GM03348 (cell line): ENCODE measurements at regions not wholly inside any gene's neighbourhood (a gene's known extent, or its start where the extent isn't known, plus 50 kb on each side); places are given as distances from the start of the nearest gene placed in this dataset.

Source experiments
- DNase-seq: peaks from one replicate; pipeline ENCODE4 v3.0.0; 2012; ENCODE audit warnings: low spot score

DNA sequence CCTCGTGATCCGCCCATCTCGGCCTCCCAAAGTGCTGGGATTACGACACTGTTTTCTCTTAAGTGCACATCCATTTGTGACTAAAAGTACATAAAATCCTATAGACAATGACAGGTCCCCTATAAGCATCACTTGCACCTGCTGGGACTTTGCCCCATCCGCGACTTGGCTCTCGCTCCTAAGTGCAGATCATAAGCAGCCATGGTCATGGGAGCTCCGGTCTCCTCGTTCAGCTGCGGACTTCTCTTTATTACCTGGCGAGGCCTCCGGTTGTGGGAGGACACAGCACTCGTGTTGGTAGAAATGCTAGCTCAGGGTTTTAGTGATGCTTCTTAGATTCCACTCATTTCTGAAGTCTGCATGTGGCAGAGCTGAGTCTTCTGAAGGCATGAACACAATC, 92.7 kb upstream of the ST6GAL2 start:
- no peak for DNase-seq

DNA sequence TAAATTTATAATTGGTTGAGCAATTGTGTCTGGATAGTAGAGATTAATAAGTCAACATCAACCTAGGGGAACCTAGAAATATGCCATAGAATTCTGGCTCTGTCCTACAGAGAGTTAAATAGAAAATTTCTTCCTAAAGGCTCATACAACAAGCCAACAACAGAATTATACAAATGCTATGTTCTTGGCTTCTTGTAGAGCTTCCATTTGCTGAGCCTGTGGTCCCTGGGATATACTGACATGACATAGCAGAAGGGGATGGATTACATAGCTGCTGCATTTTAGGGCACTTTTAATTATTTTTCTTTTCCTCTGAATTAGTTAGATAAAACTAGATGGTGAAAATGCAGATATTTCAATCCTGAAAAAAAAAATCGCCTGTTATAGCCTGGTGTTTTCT, 95.5 kb upstream of the ST6GAL2 start:
- no peak for DNase-seq

DNA sequence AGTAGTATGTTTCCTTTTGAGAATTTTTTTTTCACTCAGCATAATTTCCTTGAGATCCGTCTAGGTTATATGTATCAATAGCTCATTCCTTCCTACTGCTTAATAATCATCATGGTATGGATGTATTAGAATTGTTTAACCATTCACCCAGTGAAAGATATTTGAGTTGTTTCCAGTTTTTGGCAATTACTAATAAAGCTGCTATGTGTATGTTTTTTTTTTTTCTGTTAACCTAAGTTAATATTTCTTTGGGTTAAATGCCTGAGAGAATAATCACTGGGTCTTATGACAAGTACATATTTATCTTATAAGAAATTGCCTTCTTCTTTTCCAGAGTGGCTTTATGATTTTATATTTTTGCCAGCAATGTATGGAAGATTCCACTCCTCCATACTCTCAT, 96.4 kb upstream of the ST6GAL2 start:
- DNase-seq: no peak

DNA sequence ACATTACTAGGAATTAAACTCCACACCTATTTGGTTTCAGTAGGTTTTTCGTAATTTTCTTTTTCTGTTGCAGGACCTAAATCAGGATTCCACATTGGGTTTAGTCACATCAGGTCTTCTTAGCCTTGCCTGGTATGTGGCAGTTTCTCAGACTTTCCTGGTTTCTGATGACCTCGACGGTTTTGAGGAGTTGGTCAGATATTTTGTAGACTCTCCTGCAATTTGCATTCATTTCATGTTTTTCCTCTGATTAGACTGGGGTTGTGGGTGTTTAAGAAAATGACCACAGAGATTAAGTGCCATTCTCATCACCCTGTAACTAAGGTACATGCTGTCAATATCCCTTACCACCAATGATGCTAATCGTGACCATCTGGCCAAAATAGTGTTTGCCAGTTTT, 97.3 kb upstream of the ST6GAL2 start:
- no peak for DNase-seq

DNA sequence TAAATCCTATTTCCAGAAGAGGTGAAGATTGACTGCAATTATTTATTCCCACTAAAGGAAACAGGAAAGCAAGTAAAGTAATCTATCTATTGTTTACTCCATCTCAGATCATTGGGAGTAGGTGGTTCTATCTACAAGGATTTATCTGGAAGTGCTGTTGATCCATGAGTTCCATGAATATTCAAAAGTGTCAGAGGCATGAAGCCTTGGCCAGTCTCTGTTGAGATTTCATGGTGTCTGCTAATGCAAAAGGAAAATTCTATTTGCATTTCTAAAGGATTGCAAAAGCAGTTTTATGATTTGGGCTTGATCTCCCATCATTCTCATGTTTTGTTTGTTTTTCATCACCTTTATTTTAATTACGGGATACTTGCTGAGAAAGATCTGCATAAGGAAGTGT, 102.4 kb upstream of the ST6GAL2 start:
- DNase-seq: no peak

DNA sequence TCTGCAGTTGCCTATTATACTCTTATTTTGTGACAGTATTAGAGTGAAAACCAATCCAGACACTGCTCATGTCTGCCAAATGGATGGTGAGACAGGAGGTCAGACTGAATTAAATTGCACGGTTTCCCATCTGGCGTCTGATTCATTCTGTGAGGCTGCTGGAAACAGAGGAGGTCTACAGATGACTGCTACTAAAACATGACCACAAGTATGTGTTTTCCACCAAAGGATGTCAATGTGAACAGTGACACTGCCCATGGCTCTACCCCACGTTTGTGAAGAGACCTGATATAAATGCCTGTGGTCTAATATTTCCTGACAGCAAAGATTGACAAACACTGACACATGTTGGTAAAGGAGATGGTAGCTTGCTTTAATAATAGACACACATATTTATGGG, 104.3 kb upstream of the ST6GAL2 start:
- peak; percentile 76 for DNase-seq

DNA sequence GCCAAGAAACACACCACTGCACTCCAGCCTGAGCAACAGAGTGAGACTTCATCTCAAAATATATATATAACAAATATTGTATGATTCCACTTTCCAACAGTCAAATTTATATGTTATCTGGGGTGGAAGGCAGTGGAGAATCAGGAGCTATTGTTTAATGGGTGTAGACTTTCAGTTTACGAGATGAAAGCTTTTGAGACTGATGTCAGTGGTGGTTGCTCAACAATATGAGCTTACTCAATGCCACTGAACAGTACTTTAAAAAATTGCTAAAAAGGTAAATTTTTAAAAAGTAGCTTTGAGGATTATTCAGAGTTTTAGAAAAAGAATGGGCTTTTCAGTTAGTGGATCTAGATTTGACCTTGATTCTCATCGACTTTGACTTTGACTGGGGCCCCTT, 105.9 kb upstream of the ST6GAL2 start:
- no peak for DNase-seq

DNA sequence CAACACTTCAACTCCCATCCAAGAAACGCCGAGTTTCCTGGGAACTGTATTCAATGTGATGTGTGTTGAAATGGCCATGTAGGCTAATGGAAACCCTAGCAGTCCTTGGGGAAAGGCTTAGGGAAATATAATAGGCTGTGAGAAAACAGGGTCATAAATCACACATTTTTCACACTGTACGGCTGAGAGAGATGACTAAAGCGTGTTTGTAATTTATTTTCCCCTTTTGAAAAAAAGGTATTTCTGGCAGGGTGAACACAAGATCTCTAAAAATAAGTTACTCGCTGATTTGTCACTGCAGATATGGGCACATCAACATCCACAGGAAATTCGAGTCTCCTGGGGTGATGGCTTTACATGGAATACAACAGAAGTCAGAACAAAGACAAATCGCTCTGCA, 109.6 kb upstream of the ST6GAL2 start:
- peak; percentile 10 for DNase-seq

DNA sequence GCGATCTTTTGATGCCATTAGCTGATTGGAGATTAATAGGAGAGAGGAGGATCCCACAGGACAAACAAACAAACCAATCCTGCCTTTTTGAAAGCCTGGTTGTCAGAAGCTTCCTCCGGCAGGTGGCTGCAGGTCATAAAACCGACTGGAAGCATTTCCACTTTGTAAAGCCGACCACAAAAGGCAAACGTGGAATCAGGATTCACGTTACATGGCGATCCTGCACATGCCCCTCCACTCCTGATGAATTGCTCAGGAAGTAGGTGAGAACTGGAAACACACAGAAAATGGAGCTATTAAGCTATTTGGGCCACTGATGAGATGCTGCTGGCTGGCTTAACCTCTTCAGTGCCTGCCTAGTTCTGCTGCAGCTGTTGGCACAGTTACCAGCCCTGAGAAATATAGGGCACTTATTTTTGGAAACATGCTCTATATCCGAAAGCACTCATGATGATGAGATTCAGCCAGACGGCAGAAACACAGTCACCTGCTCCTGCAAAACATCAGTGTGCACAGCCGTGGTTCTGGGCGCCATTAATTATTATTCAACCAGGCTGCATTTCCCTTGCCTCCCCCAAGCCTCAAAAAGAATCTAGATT, 110.3 kb upstream of the ST6GAL2 start:
- DNase-seq: no peak

DNA sequence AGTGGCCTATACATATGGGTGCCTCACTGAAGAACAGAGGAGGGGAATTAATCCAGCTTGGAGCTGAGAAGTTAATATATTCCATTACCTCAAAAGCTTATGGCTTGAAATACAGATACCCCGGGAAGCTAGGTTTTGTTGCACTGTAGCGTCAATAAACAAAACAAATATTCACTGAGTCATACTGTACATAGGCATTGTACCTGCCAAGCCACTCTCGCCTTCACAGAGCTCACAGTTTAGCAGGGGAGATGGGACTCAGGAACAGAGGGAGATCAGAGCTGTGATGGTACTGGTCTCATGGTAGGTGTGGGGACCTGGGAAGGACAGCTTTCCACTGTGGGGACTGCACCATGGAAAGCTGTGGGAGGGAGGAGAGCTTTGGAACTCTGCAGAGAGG, 111.2 kb upstream of the ST6GAL2 start:
- DNase-seq: no peak

DNA sequence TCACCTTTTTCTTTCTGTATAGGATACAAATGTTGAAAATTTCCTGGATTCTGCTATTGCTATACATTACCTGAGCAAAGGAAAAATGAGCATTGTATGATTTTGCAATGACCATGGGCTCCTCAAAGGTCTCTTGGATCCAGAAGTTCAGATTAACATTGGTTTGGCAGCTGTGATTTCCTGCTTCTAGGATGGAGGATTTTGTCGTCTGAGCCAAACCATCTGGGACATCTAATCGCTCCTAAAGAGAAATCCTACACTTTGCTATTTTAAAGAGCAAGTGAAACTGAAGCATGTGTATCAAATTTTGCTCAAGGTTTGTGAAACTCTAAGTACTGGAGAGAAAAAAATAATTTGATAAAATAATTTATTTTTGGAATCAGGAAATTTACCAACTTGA, 115.1 kb upstream of the ST6GAL2 start:
- no peak for DNase-seq

DNA sequence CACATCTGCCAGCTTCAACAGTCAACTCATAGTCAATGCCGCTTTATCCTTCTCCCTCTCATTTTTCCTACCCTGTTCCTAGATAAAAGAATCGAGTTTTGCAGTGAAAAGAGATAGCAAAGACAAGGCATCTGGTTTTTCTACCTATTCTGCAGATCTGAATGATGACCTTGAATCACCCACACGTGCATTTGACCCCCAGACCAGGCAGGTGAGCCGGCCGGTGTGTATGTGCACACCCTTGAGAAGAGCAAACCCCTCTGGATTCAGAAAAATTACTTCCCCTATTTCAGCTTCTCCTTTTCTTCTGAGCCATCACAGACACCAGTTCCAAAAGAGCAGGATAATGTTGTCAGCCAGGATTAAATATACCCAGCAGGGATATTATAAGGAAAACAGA, 115.6 kb upstream of the ST6GAL2 start:
- no peak for DNase-seq

DNA sequence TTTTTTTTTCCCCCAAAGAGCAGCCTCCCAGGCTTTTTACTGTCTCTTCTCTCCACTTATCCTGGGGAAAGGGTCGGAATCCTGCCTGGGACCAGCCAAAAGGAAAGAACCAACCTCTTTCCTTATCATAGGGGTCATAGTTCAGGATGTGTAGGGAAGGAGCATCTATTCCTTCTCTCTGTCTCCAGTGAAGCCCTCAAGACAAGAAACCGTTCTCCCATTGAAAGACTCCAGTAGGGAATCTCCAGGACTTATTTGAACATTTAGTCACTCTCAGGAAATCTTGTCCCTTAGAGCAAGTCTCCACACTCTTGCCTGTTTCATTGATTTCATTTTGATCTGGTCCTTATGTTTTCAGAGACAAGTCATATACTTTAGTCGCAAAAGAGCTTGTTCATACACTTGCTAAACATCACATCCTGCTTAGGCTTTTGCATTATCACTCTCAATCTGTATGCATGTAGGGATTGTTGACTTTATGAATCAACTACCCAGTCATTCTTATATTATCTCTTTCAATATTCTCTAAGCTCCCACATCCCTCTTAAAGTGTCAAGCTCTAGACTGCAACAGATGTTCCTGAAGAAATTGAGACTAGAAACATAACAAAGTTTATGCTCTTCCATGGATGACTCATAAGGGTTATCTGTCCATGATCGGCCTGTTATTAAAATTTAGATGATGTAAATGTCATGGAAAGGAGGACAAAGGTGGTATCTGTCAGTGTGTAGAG, 116.2 kb upstream of the ST6GAL2 start:
- peak; percentile 13 for DNase-seq

DNA sequence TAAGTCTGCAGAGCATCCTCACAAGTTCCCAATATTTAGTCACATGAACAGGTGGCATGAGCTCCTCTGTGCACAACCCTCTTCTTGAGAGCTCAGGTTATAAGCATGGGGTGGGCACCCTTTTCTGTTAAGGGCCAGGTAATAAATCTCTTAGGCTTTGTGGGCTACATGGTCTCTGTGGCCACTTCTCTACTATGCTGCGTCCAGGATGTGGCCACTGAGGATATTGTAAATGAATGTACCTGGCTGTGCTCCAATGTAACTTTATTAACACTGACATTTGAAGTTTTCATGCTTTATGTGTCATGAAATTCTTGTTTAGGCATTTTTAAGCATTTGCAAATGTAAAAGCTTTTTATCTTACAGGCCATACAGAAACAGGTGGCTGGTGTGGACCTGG, 116.8 kb upstream of the ST6GAL2 start:
- DNase-seq: no peak

DNA sequence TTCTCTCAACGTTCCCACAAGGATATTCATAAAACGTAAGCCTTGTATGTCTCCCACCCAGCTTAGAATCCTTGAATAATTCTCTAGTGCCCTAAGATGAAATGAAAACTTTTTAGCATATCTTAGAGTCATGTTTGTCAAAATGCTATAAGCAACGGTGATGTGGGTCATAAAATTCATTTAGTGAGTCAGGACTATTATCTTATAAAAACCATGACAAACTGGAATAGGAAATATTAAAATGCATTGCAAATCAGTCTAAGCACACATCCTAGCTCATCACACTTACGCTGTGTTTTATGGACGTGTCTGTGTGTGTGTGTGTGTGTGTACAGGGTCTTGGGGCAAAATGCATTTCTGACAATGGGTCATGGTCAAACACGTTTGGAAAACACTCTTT, 119.9 kb upstream of the ST6GAL2 start:
- no peak for DNase-seq

DNA sequence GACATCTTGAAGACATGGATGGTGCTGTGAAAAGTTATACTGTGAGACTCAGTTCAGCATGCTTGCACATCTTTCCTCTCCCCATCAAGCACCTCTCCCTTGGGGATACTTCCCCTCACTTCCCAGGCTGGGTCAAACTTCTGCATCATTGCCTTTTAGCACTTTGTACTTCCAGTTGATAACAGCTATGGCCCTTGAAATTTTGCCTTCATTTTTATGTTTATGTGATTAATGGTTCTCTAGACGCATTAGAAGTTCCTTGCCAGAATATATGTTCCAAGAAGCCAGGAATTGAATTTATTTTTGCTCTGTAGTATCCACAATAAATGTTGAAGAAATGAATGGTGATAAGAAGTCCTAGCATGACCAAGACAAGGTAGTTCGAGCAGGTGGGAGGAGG, 120.9 kb upstream of the ST6GAL2 start:
- DNase-seq: no peak

DNA sequence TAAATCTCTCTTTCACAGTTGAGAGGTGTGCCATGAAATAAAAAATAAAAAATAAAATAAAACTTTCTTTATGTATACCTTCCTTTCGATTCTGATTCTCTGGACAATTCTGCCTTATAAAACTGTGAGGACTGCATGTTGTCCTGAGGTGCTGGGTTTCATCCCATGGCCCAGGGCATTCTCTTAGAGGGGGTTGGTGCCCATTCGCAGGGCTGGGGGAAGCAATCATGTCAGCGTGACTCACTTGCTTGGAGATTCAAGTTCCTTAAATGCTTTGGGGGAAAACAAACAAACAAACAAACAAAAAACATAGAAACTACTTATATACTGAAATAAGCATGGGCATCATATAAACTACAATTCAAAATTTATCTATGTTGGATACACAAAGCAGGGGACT, 122.0 kb upstream of the ST6GAL2 start:
- no peak for DNase-seq

DNA sequence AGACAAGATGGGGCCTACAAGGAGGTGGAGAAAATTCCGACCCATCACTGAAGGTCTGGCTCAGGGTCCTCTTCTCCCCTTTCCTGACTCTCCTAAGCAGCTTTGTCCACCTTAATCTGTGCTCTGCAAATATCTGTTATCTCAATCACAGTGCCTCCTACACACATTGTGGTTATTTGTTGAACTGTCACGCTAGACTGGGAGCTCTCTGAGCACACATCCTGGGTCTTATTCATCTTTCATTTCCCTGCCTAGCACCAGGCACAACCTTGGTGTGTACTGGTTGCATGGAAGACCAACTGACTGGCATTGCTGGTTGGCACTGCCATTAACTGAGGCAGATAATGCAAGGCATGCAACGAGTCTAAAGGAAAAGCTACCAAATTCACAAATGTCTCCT, 122.9 kb upstream of the ST6GAL2 start:
- no peak for DNase-seq

DNA sequence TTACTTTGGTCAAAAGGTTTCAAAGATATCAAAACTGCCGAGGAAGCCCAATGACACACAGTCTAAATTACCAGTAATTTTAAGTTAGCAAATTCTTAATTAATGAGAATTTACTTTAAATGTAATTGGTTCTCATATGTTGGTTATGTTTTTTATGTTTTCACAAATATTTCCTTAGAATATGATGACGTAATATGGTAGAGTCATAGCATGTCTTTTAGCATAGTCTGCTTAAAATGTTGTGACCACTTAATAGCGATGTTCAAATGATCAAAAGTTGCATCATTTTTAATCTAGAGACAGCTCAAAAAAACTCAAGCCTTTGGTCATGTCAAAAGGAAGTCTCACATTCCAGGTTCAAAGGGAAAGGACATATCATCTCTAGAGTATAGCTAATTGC, 123.3 kb upstream of the ST6GAL2 start:
- no peak for DNase-seq

DNA sequence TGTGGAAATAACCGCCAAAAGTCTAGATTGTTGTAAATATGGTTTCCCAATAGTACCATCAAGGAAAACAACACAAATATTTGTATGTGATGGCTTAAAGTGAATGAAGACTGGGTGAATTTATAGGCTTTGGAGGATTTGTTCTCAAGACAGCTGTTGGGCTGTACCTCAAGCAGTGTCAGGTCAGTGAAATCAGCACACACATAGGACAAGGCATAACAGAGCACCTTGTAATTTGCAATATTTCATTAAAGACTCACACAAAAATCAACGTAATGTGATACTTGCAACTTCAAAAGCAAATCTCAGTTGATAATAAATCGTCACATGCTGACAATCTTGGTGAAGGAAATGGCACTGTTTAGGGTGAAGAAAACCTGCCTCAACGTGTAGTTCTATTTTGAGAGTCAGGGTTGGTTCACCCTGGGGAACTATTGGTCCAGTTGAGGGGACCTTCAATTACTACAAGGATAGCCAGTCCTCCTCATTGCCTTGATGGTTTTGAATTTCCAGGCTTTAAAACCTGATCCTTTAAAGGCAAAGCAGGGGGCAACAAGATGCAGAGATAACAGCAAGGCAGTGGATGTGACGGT, 126.8 kb upstream of the ST6GAL2 start:
- DNase-seq: no peak

DNA sequence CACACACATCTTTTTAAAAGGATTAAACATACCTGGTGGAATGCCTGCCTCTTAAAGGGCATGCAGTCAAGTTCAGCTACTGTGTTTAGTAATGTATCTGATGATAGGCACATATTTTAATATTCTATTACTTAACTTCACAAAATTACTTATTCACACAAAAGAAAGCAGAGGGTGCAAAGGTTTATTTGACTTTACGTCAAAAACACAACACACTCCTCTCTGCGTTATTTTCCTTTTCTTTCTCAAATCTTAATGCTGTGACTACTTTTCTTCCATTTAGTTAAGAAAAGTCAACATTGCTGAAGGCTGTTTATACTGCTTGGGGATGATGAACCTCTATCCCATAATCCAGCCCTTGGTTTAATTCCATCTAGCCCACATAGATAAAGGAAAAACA, 127.9 kb upstream of the ST6GAL2 start:
- DNase-seq: no peak

DNA sequence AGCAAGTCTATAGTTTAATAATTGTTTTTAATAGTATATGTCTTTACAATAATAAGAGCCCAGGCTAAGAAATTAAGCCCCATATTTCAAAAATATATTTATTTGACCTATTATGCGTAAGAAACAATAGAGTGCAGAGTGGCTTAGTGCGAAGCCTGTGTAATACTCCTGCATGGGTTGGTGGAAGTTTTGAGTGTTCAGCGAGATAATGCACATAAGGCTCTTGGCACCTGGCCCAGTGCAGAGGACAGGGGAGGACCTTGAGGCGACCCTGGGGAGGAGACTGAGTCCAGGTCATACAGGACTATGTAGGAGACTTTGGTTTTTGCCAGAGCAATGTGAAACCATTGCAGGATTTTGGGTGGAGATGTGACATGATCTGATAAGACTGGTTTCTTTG, 132.4 kb upstream of the ST6GAL2 start:
- no peak for DNase-seq

DNA sequence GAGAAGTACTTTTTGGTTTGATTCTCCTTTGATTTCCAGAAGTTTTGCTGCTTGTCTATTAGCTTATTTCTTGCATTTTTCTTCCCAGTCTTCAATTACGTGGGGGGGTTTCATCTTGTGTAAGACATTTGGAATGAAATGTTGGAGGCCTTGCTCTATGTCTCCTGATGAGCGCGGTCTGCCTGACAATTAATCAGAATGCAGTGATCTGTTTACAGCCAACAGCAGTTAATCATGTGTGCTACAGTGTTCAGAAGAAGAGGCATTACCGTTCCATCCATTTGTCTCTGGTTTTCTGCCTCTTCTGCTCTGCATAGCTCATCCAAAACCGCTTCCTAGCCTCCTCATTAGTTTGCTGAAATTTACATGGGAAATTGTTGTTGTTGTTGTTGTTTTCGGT, 134.4 kb upstream of the ST6GAL2 start:
- DNase-seq: no peak

DNA sequence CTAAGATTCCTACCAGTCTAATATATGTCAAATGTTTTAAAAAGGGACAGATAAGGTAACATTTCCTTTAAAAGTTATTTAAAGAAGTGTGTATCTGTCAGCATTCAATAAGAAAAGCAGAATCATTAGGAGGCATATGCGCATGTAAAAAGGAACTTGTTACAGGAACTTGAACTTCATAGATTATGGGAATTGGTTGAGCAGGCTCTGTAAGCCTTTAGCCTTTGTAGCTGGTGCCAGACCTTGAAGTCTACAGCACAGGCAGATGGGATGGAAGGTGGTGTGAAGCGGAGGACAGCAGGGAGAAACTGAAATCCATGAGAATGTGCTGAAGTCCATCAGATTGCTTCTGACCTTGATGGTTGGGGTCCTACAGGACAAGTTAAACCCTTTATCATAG, 138.3 kb upstream of the ST6GAL2 start:
- DNase-seq: no peak
